OCI-LY1 (cell line): ENCODE measurements at regions not wholly inside any gene's neighbourhood (a gene's known extent, or its start where the extent isn't known, plus 50 kb on each side); places are given as distances from the start of the nearest gene placed in this dataset.

ENCODE experiments used
- H2AFZ ChIP-seq: fragments of 200-600 bp; sonication (generic), shearing (Covaris generic); 2 replicates; pipeline ENCODE4 v1.6.0; 2014; ENCODE audit warnings: antibody characterized with exemption, mild to moderate bottlenecking, low read length
- H3F3A ChIP-seq: fragments of 200-600 bp; sonication (generic), shearing (Covaris generic); 2 replicates; pipeline ENCODE4 v1.6.0; 2014; ENCODE audit warnings: mild to moderate bottlenecking, antibody characterized with exemption, low read length, moderate library complexity; ENCODE audit not compliant: insufficient read depth
- H3K27ac ChIP-seq: fragments of 200-600 bp; sonication (generic); 2 replicates; pipeline ENCODE4 v1.5.1; 2014; ENCODE audit warnings: low read length, mixed run types, mild to moderate bottlenecking, low read depth; ENCODE audit not compliant: poor library complexity, severe bottlenecking
- H3K27me3 ChIP-seq: fragments of 200-600 bp; sonication (generic); 2 replicates; pipeline ENCODE4 v1.6.0; 2014; ENCODE audit warnings: antibody characterized with exemption, mild to moderate bottlenecking, low read length, moderate library complexity; ENCODE audit not compliant: insufficient read depth
- H3K36me3 ChIP-seq: fragments of 200-600 bp; sonication (generic); 2 replicates; pipeline ENCODE4 v1.6.1; 2014; ENCODE audit warnings: mild to moderate bottlenecking, antibody characterized with exemption, low read length, moderate library complexity, mixed read lengths; ENCODE audit not compliant: insufficient read depth
- H3K4me1 ChIP-seq: fragments of 200-600 bp; sonication (generic); 2 replicates; pipeline ENCODE4 v1.5.1; 2014; ENCODE audit warnings: mild to moderate bottlenecking, low read length, moderate library complexity; ENCODE audit not compliant: insufficient read depth, severe bottlenecking
- H3K4me2 ChIP-seq: fragments of 200-600 bp; sonication (generic), shearing (Covaris generic); 2 replicates; pipeline ENCODE4 v1.6.1; 2014; ENCODE audit warnings: low read length
- H3K4me3 ChIP-seq: fragments of 200-600 bp; sonication (generic); 2 replicates; pipeline ENCODE4 v1.5.1; 2014; ENCODE audit warnings: low read length, low read depth, mild to moderate bottlenecking, mixed read lengths; ENCODE audit not compliant: poor library complexity, severe bottlenecking
- H3K79me2 ChIP-seq: fragments of 200-600 bp; shearing (Covaris generic); 2 replicates; pipeline ENCODE4 v1.6.1; 2016; ENCODE audit warnings: mixed run types, low read length, mixed read lengths; ENCODE audit not compliant: insufficient read depth
- H3K9ac ChIP-seq: fragments of 200-600 bp; sonication (generic), shearing (Covaris generic); 2 replicates; pipeline ENCODE4 v1.6.1; 2014; ENCODE audit warnings: mild to moderate bottlenecking, low read length, mixed read lengths
- H3K9me2 ChIP-seq: fragments of 200-600 bp; sonication (generic), shearing (Covaris generic); 2 replicates; pipeline ENCODE4 v1.6.1; 2014; ENCODE audit warnings: low read depth, mild to moderate bottlenecking, low read length, mixed read lengths
- H3K9me3 ChIP-seq: fragments of 200-600 bp; shearing (Covaris generic); 2 replicates; pipeline ENCODE4 v1.6.1; 2014; ENCODE audit warnings: low read length, mixed read lengths
- H4K20me1 ChIP-seq: fragments of 200-600 bp; sonication (generic), shearing (Covaris generic); 2 replicates; pipeline ENCODE4 v1.6.0; 2016; ENCODE audit warnings: mild to moderate bottlenecking, low read length; ENCODE audit not compliant: insufficient read depth
- EZH2 ChIP-seq: fragments of 200-600 bp; sonication (generic), shearing (Covaris generic); IDR thresholded peaks from 2 replicates; pipeline ENCODE4 v1.8.0; 2017; ENCODE audit warnings: borderline replicate concordance, mixed run types, mild to moderate bottlenecking, antibody characterized with exemption, low read length, moderate library complexity, mixed read lengths
- TF ChIP-seq, protein P1 (sequence below): fragments of 200-600 bp; sonication (generic), shearing (Covaris generic); IDR thresholded peaks from 2 replicates; pipeline ENCODE4 v1.5.1; 2017; ENCODE audit warnings: mild to moderate bottlenecking, antibody characterized with exemption, low read length, moderate library complexity, mixed read lengths

DNA sequence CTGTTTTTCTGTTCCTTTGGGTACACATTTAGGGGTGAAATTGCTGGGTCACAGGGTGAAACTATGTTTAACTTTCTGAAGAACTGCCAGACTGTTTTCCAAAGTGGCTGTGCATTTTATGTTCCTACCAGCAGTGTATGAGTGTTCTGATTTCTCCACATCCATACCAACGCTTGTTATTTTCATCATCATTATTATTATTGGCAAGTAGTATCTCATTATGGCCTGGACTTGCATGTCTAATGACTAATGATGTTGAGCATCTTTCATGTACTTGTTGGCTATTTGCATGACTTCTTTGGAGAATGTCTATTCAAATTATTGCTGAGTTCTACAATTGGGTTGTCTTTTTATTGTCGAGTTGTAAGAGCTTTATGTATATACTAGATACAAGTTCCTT lies 321.8 kb upstream of the HTR2A start:
- H4K20me1 ChIP-seq, result no peaks in the 10 kb centered on the region
- no peak overlapping the region for H3K4me3 ChIP-seq
- no peak for TF ChIP-seq EZH2
- TF ChIP-seq, protein P1, sequence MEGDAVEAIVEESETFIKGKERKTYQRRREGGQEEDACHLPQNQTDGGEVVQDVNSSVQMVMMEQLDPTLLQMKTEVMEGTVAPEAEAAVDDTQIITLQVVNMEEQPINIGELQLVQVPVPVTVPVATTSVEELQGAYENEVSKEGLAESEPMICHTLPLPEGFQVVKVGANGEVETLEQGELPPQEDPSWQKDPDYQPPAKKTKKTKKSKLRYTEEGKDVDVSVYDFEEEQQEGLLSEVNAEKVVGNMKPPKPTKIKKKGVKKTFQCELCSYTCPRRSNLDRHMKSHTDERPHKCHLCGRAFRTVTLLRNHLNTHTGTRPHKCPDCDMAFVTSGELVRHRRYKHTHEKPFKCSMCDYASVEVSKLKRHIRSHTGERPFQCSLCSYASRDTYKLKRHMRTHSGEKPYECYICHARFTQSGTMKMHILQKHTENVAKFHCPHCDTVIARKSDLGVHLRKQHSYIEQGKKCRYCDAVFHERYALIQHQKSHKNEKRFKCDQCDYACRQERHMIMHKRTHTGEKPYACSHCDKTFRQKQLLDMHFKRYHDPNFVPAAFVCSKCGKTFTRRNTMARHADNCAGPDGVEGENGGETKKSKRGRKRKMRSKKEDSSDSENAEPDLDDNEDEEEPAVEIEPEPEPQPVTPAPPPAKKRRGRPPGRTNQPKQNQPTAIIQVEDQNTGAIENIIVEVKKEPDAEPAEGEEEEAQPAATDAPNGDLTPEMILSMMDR, result no peak
- no peaks in the 10 kb centered on the region for H3F3A ChIP-seq
- H3K27ac ChIP-seq, result no peak overlapping the region
- H3K79me2 ChIP-seq, result no peaks in the 10 kb centered on the region
- no peaks in the 10 kb centered on the region for H3K27me3 ChIP-seq
- no peaks in the 10 kb centered on the region for H3K36me3 ChIP-seq
- no peaks in the 10 kb centered on the region for H3K9me3 ChIP-seq
- no peaks in the 10 kb centered on the region for H3K4me1 ChIP-seq
- H3K9ac ChIP-seq, result no peak overlapping the region
- no peak overlapping the region for H2AFZ ChIP-seq
- H3K4me2 ChIP-seq, result no peak overlapping the region
- H3K9me2 ChIP-seq, result no peaks in the 10 kb centered on the region

DNA sequence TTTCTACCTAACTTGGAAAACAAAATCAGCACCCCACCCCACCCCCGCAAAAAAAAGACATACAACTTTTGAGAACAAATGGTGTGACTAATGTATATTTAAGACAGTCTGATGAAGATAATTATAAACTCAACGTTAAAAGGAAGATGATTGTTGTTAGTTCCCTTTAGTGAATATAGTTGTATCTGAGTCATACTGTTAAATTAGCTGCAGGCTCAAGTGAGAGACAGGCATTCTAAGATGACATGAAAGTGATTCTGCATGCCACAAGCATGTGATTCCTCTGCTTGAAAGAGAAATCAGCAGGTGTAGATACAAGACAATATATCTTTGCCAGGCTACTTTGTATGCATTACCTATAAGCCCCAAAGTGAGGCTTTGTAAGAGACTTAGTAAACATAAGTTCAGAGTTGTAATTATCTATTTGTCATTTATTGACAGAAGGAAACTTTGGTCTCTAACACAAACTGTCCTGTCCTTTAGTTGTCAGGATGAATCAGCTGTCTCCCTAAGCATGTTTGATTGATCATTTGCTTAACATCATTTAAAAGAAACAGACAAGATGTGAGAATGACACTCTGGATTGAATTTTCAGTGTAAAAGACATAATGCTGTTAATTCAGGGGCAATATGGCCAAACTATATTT lies 319.4 kb upstream of the HTR2A start:
- Histone ChIP-seq H3K9ac (no peak overlapping the region), H4K20me1 (no peaks in the 10 kb centered on the region), H3K4me3 (no peak overlapping the region), H3K36me3 (no peaks in the 10 kb centered on the region), H3K9me3 (no peaks in the 10 kb centered on the region), H3K27ac (no peak overlapping the region), H3K4me2 (no peak overlapping the region), H3F3A (no peaks in the 10 kb centered on the region), H3K9me2 (no peaks in the 10 kb centered on the region), H3K27me3 (no peaks in the 10 kb centered on the region), H3K79me2 (no peaks in the 10 kb centered on the region), H2AFZ (no peak overlapping the region), H3K4me1 (no peaks in the 10 kb centered on the region)
- no peak for TF ChIP-seq EZH2
- TF ChIP-seq, protein P1, result no peak

DNA sequence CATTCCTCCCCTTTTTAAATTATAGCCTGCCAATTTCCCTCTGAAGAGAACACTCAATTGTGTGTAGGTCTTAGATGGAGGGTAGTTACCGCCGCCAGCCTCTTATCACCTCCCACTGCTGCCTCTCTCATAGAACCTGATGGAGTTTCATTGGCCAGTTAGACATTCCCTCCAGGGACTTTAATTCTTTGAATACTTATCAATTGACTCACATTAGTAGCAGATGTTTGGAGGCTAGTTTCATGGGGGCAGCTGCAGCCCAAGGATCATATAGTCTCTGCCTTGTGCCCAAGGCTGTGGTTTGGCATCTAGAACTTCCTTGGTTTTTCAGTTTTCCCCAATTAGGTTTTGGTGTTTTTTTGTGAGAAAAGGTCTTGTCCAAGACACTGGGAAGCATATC lies 318.9 kb upstream of the HTR2A start:
- TF ChIP-seq EZH2, result no peak
- TF ChIP-seq, protein P1, result no peak
- Histone ChIP-seq H3K4me3 (no peak overlapping the region), H3K79me2 (no peaks in the 10 kb centered on the region), H3K36me3 (no peaks in the 10 kb centered on the region), H4K20me1 (no peaks in the 10 kb centered on the region), H3F3A (no peaks in the 10 kb centered on the region), H3K9ac (no peak overlapping the region), H3K9me3 (no peaks in the 10 kb centered on the region), H3K27me3 (no peaks in the 10 kb centered on the region), H3K4me2 (no peak overlapping the region), H3K9me2 (no peaks in the 10 kb centered on the region), H3K4me1 (no peaks in the 10 kb centered on the region), H3K27ac (no peak overlapping the region), H2AFZ (no peak overlapping the region)
